Common myeloid progenitor, CD34-positive (primary cell): ENCODE measurements at regions not wholly inside any gene's neighbourhood (a gene's known extent, or its start where the extent isn't known, plus 50 kb on each side); places are given as distances from the start of the nearest gene placed in this dataset.
"Not testable (repeated sequence)": the region's sequence is repeated elsewhere in the genome, so short reads cannot be mapped to it uniquely, and the experiment has no call there.

Source experiments
- CTCF ChIA-PET: fragments of 350-600 bp; sonication (Branson Sonifier 250); formaldehyde crosslinking; loops from one replicate; lab custom pipeline; 2021; ENCODE audit warnings: antibody characterized with exemption; lab: Charles Lee
- POLR2A ChIA-PET: fragments of 350-600 bp; sonication (Branson Sonifier 250); formaldehyde crosslinking; loops from one replicate; lab custom pipeline; 2021; ENCODE audit warnings: antibody characterized with exemption; lab: Charles Lee
- DNase-seq, 3 donors: peaks; one replicate each; pipeline versions ENCODE4 v3.0.0 to v3.0.0-alpha.2; 2013
- H3K27ac ChIP-seq, 2 experiments: 1 replicate in 1 of 2; 2 replicates in 1 of 2; pipeline ENCODE4 v1.7.0; 2013; ENCODE audit warnings: inconsistent platforms in 2 of 2, low read length in 2 of 2, mild to moderate bottlenecking in 2 of 2, low read depth in 1 of 2, moderate library complexity in 1 of 2; ENCODE audit not compliant: severe bottlenecking in 2 of 2, insufficient read depth in 1 of 2, poor library complexity in 1 of 2
- H3K27me3 ChIP-seq, 5 experiments: replicated peaks in 2 of 5; 1 replicate in 3 of 5; 2 replicates in 2 of 5; pipeline versions ENCODE4 v1.6.1 to v1.7.0; 2013; ENCODE audit warnings: low read length in 4 of 5, mild to moderate bottlenecking in 2 of 5, moderate library complexity in 2 of 5, inconsistent platforms in 1 of 5; ENCODE audit not compliant: insufficient read depth in 5 of 5, control insufficient read depth in 4 of 5
- H3K36me3 ChIP-seq, 4 experiments: 1 replicate in 2 of 4; 2 replicates in 2 of 4; pipeline versions ENCODE4 v1.6.1 to v1.7.0; 2013; ENCODE audit warnings: low read length in 3 of 4, control low read depth in 1 of 4, mild to moderate bottlenecking in 1 of 4; ENCODE audit not compliant: control insufficient read depth in 4 of 4, insufficient read depth in 4 of 4
- H3K4me1 ChIP-seq, 4 experiments: 1 replicate in 3 of 4; 2 replicates in 1 of 4; pipeline versions ENCODE4 v1.6.1 to v1.7.1; 2013; ENCODE audit warnings: low read length in 3 of 4, mild to moderate bottlenecking in 3 of 4, control low read depth in 1 of 4, inconsistent platforms in 1 of 4, moderate library complexity in 1 of 4; ENCODE audit not compliant: control insufficient read depth in 4 of 4, insufficient read depth in 4 of 4; ENCODE audit errors: control extremely low read depth in 1 of 4
- H3K4me3 ChIP-seq, 7 experiments: 1 replicate in 4 of 7; 2 replicates in 3 of 7; pipeline versions ENCODE4 v1.5.1 to v1.7.0; 2013; ENCODE audit warnings: mild to moderate bottlenecking in 7 of 7, low read length in 6 of 7, moderate library complexity in 6 of 7, inconsistent platforms in 2 of 7, low read depth in 2 of 7, control low read depth in 1 of 7; ENCODE audit not compliant: insufficient read depth in 4 of 7, control insufficient read depth in 1 of 7; ENCODE audit errors: extremely low read depth in 1 of 7
- H3K9me3 ChIP-seq, 5 experiments: 1 replicate in 4 of 5; 2 replicates in 1 of 5; pipeline versions ENCODE4 v1.6.1 to v1.7.1; 2013; ENCODE audit warnings: low read length in 4 of 5, mild to moderate bottlenecking in 2 of 5, inconsistent platforms in 1 of 5, low read depth in 1 of 5, moderate library complexity in 1 of 5; ENCODE audit not compliant: control insufficient read depth in 4 of 5, insufficient read depth in 2 of 5; ENCODE audit errors: control extremely low read depth in 1 of 5
- WGBS: methylation state at CpG from one replicate; pipeline ENCODE4 v1.1.5; 2013; ENCODE audit not compliant: insufficient coverage; 5-methylcytosine and 5-hydroxymethylcytosine counted together

- Histone ChIP-seq H3K36me3 (no peaks in the 10 kb centered on the region), H3K4me3 (no peak overlapping the region), H3K4me1 (peaks cover 0 to 3% (median 0%) of the 10 kb centered on the region in 4 experiments), H3K27ac (no peak overlapping the region), H3K9me3 (no peaks in the 10 kb centered on the region), H3K27me3 (peaks cover 0 to 6% (median 0%) of the 10 kb centered on the region in 5 experiments)
- WGBS: 100% methylated on average over 3 of the region's 5 CpGs
- POLR2A ChIA-PET: no interaction called here
- no peak for DNase-seq
- CTCF ChIA-PET: no interaction called here
Observed at GRCh38 chr12:75631831-75632230, 120.4 kb upstream of the KRR1 start.

DNA sequence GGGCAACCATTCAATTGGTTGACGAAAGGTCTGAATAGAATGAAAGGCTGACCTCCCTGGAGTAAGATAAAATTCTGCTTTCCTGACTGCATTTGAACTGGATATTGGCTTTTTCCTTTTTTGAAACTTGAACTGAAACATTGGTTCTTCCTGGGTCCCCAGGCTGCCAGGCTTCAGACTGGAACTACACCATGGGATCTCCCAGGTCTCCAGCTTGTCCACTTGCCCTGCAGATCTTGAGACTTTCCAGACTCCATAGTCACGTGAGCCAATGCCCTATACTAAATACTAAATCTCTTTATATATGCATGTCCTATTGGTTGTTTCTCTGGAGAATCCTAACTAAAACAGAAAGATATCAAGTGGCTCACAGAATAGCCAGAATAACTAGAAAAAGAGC lies 118.7 kb upstream of the KRR1 start:
- CTCF ChIA-PET: no interaction called here
- POLR2A ChIA-PET: no interaction called here
- Histone ChIP-seq H3K4me1 (no peaks in the 10 kb centered on the region), H3K27ac (no peak overlapping the region), H3K9me3 (no peaks in the 10 kb centered on the region), H3K27me3 (peaks cover 0 to 2% (median 0%) of the 10 kb centered on the region in 5 experiments), H3K36me3 (no peaks in the 10 kb centered on the region), H3K4me3 (no peak overlapping the region)
- no peak for DNase-seq
- 100% methylated on average over 1 of the region's 2 CpGs for WGBS

GRCh38 chr12:75628916-75629315 lies 117.5 kb upstream of the KRR1 start:
- Histone ChIP-seq H3K9me3 (no peaks in the 10 kb centered on the region), H3K4me3 (no peak overlapping the region), H3K27me3 (no peaks in the 10 kb centered on the region), H3K36me3 (no peaks in the 10 kb centered on the region), H3K27ac (no peak overlapping the region), H3K4me1 (no peaks in the 10 kb centered on the region)
- ChIA-PET POLR2A (no interaction called here), CTCF (no interaction called here)
- DNase-seq: no peak

DNA sequence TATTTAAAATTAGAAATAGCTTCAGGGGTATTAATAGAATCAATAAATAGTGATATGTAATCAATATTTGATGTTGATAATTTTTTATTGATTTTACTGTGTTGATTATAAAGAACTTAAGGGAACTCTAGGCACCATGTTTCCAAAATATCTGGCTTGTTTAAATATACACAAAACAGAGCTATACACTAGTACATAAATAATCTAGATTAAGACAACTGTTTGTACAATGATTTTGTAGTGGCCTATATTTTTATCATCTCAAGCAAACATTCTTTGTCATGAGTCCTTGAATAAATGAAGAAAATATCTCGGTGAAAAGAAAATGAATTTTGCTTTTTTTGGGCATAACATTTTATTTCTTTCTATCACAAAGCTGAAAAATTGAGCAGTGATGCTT lies 117.1 kb upstream of the KRR1 start:
- CTCF ChIA-PET: no interaction called here
- POLR2A ChIA-PET: no interaction called here
- no CpG with 5 or more reads among the region's 1 CpG for WGBS
- no peak overlapping the region for H3K4me3 ChIP-seq
- no peaks in the 10 kb centered on the region for H3K9me3 ChIP-seq
- H3K27ac ChIP-seq: no peak overlapping the region
- no peak for DNase-seq
- H3K4me1 ChIP-seq: no peaks in the 10 kb centered on the region
- no peaks in the 10 kb centered on the region for H3K27me3 ChIP-seq
- no peaks in the 10 kb centered on the region for H3K36me3 ChIP-seq

- no peak for DNase-seq
- POLR2A ChIA-PET: no interaction called here
Observed at GRCh38 chr12:75623631-75624154, 112.3 kb upstream of the KRR1 start.

GRCh38 chr12:75622492-75622891 lies 111.1 kb upstream of the KRR1 start:
- POLR2A ChIA-PET: no interaction called here
- no peaks in the 10 kb centered on the region for H3K9me3 ChIP-seq
- WGBS: 89% methylated on average over 1 of the region's 1 CpG

More at GRCh38 chr12:75623631-75624154, 112.3 kb upstream of the KRR1 start:
- Histone ChIP-seq H3K27ac (no peak overlapping the region), H3K4me1 (no peaks in the 10 kb centered on the region), H3K27me3 (no peaks in the 10 kb centered on the region), H3K4me3 (no peak overlapping the region), H3K9me3 (no peaks in the 10 kb centered on the region), H3K36me3 (no peaks in the 10 kb centered on the region)
- CTCF ChIA-PET: no interaction called here
- WGBS: 90% methylated on average over 2 of the region's 4 CpGs

GRCh38 chr12:75614396-75614795 lies 103.0 kb upstream of the KRR1 start:
- CTCF ChIA-PET, H3K27ac ChIP-seq, H3K9me3 ChIP-seq, H3K27me3 ChIP-seq, DNase-seq, H3K36me3 ChIP-seq, H3K4me3 ChIP-seq, POLR2A ChIA-PET, H3K4me1 ChIP-seq: not testable (repeated sequence)
- WGBS: no CpG with 5 or more reads among the region's 4 CpGs

More at GRCh38 chr12:75622492-75622891, 111.1 kb upstream of the KRR1 start:
- Histone ChIP-seq H3K4me3 (no peak overlapping the region), H3K27ac (no peak overlapping the region), H3K27me3 (no peaks in the 10 kb centered on the region), H3K4me1 (no peaks in the 10 kb centered on the region), H3K36me3 (no peaks in the 10 kb centered on the region)
- no peak for DNase-seq
- CTCF ChIA-PET: no interaction called here
